NCI-H2196 (cell line): ENCODE measurements at regions not wholly inside any gene's neighbourhood (a gene's known extent, or its start where the extent isn't known, plus 50 kb on each side); places are given as distances from the start of the nearest gene placed in this dataset.

Experiments
- DNase-seq: peaks from one replicate; lab custom pipeline; 2025; ENCODE audit not compliant: unreplicated experiment; lab: John Stamatoyannopoulos, UW

GRCh38 chr4:28730304-28730703 lies 1869.7 kb downstream of the STIM2 start:
- DNase-seq: no peak

GRCh38 chr4:28744066-28744465 lies 1883.4 kb downstream of the STIM2 start:
- no peak for DNase-seq

GRCh38 chr4:28754376-28754775 lies 1893.7 kb downstream of the STIM2 start:
- no peak for DNase-seq

GRCh38 chr4:28755081-28755480 lies 1894.4 kb downstream of the STIM2 start:
- no peak for DNase-seq

- DNase-seq: no peak
These were observed 1898.4 kb downstream of the STIM2 start for GRCh38 chr4:28759064-28759463.

- DNase-seq: no peak
These were observed 1899.4 kb downstream of the STIM2 start for GRCh38 chr4:28760003-28760402.

GRCh38 chr4:28772066-28772465 lies 1911.4 kb downstream of the STIM2 start:
- no peak for DNase-seq

GRCh38 chr4:28772788-28773187 lies 1912.1 kb downstream of the STIM2 start:
- DNase-seq: no peak

- no peak for DNase-seq
These were observed 1913.7 kb downstream of the STIM2 start for GRCh38 chr4:28774344-28774743.

- no peak for DNase-seq
These were observed 1915.4 kb downstream of the STIM2 start for GRCh38 chr4:28776004-28776403.

- no peak for DNase-seq
These were observed 1923.5 kb downstream of the STIM2 start for GRCh38 chr4:28784188-28784587.

GRCh38 chr4:28787947-28788346 lies 1927.3 kb downstream of the STIM2 start:
- no peak for DNase-seq

- no peak for DNase-seq
These were observed 1928.4 kb downstream of the STIM2 start for GRCh38 chr4:28788929-28789490.

GRCh38 chr4:28792917-28793597 lies 1927.1 kb upstream of the PCDH7 start:
- no peak for DNase-seq

GRCh38 chr4:28799696-28800095 lies 1920.5 kb upstream of the PCDH7 start:
- no peak for DNase-seq

- DNase-seq: no peak
These were observed 1909.1 kb upstream of the PCDH7 start for GRCh38 chr4:28811025-28811424.

GRCh38 chr4:28822163-28822562 lies 1898.0 kb upstream of the PCDH7 start:
- no peak for DNase-seq

GRCh38 chr4:28827866-28828265 lies 1892.3 kb upstream of the PCDH7 start:
- no peak for DNase-seq

- DNase-seq: no peak
These were observed 1888.3 kb upstream of the PCDH7 start for GRCh38 chr4:28831867-28832266.

GRCh38 chr4:28832444-28832843 lies 1887.7 kb upstream of the PCDH7 start:
- DNase-seq: no peak

GRCh38 chr4:28834120-28834519 lies 1886.0 kb upstream of the PCDH7 start:
- no peak for DNase-seq

- DNase-seq: no peak
These were observed 1884.7 kb upstream of the PCDH7 start for GRCh38 chr4:28835501-28835900.

GRCh38 chr4:28842271-28842670 lies 1877.9 kb upstream of the PCDH7 start:
- DNase-seq: no peak
